A549 (cell line): ENCODE measurements at regions not wholly inside any gene's neighbourhood (a gene's known extent, or its start where the extent isn't known, plus 50 kb on each side); places are given as distances from the start of the nearest gene placed in this dataset.

Experiments used
- ATAC-seq, 2 experiments: fragments of 200-7000 bp in 1 of 2; fragments of >200 bp in 1 of 2; cut with Nextera tagmentation in 1 of 2; cut with Tn5 transposase in 1 of 2; 3 replicates each; pipeline versions ENCODE4 v1.8.0 to v1.9.1; 2018 to 2020; ENCODE audit warnings: mild to moderate bottlenecking in 1 of 2, moderate library complexity in 1 of 2
- CTCF ChIA-PET: fragments of 300-600 bp; sonication (Branson Sonifier 250); formaldehyde crosslinking; extraction: SDS; loops from one replicate; lab custom pipeline; 2021; ENCODE audit warnings: antibody characterized with exemption, inconsistent platforms; lab: Yijun Ruan, JAX
- POLR2A ChIA-PET: fragments of 350-600 bp; formaldehyde crosslinking; extraction: SDS; loops from one replicate; lab custom pipeline; 2021; ENCODE audit warnings: antibody characterized with exemption, inconsistent platforms; lab: Yijun Ruan, JAX
- DNase-seq, 2 experiments: peaks; one replicate each; pipeline versions ENCODE4 v3.0.0 to v3.0.0-alpha.2; 2011 to 2016; ENCODE audit warnings: low read depth in 1 of 2, low spot score in 1 of 2
- FAIRE-seq: peaks from 2 replicates; lab custom pipeline; 2011; peaks lifted over from hg19 to GRCh38; lab: Jason Lieb, UNC
- H3K27ac ChIP-seq, 2 experiments: fragments of >200 bp; sonication (Bioruptor Twin); formaldehyde crosslinking; 3 replicates each; pipeline ENCODE4 v1.5.1; 2016 to 2017
- H3K4me1 ChIP-seq: fragments of >200 bp; sonication (Bioruptor Twin); formaldehyde crosslinking; 3 replicates; pipeline ENCODE4 v1.6.1; 2016
- H3K4me2 ChIP-seq: fragments of >200 bp; sonication (Bioruptor Twin); formaldehyde crosslinking; 3 replicates; pipeline ENCODE4 v1.6.1; 2016
- H3K4me3 ChIP-seq: fragments of >200 bp; sonication (Bioruptor Twin); formaldehyde crosslinking; 3 replicates; pipeline ENCODE4 v1.5.1; 2016
- H3K9me3 ChIP-seq: fragments of >200 bp; sonication (Bioruptor Twin); formaldehyde crosslinking; 3 replicates; pipeline ENCODE4 v1.6.1; 2016
- ATOH8 ChIP-seq: fragments of 250-450 bp; sonication (Bioruptor Pico); IDR thresholded peaks from 2 replicates; pipeline ENCODE4 v1.5.0; 2020; ENCODE audit warnings: low read depth, mild to moderate bottlenecking, moderate library complexity
- CBX2 ChIP-seq: fragments of 200-600 bp; sonication (generic); IDR thresholded peaks from 2 replicates; pipeline ENCODE4 v1.6.1; 2016; ENCODE audit warnings: low read depth, mild to moderate bottlenecking, borderline replicate concordance
- CHD2 ChIP-seq: fragments of 150-350 bp; IDR thresholded peaks from 2 replicates; pipeline ENCODE4 v1.6.1; 2014; ENCODE audit warnings: low read length; ENCODE audit not compliant: partially characterized antibody
- CTCF ChIP-seq: fragments of >200 bp; sonication (Bioruptor Twin); formaldehyde crosslinking; IDR thresholded peaks from 3 replicates; pipeline ENCODE4 v1.5.1; 2016
- EHF ChIP-seq: fragments of 250-450 bp; sonication (Bioruptor Pico); IDR thresholded peaks from 2 replicates; pipeline ENCODE4 v1.5.0; 2020; ENCODE audit warnings: mild to moderate bottlenecking
- EHMT2 ChIP-seq: fragments of 200-600 bp; sonication (generic); IDR thresholded peaks from 2 replicates; pipeline ENCODE4 v1.6.1; 2016; ENCODE audit warnings: antibody characterized with exemption, low read depth, mild to moderate bottlenecking, moderate library complexity
- EP300 ChIP-seq, 2 experiments: fragments of >200 bp; sonication (Bioruptor Twin); formaldehyde crosslinking; IDR thresholded peaks; 2 replicates in 1 of 2; 3 replicates in 1 of 2; pipeline ENCODE4 v1.6.1; 2016 to 2017
- ESRRA ChIP-seq: fragments of 150-350 bp; IDR thresholded peaks from 2 replicates; pipeline ENCODE4 v1.6.1; 2014; ENCODE audit warnings: mild to moderate bottlenecking, low read length, borderline replicate concordance
- FOSB ChIP-seq: fragments of 250-450 bp; sonication (Bioruptor Pico); IDR thresholded peaks from 2 replicates; pipeline ENCODE4 v1.5.0; 2020; ENCODE audit warnings: mild to moderate bottlenecking, moderate library complexity
- FOSL2 ChIP-seq, 2 experiments: fragments of 450-650 bp in 1 of 2; fragments of >200 bp in 1 of 2; sonication (Bioruptor Twin) in 1 of 2; formaldehyde crosslinking; IDR thresholded peaks; 2 replicates each; pipeline versions ENCODE4 v1.5.0 to v1.6.1; 2016 to 2020; ENCODE audit warnings: mild to moderate bottlenecking in 1 of 2, moderate library complexity in 1 of 2
- FOXS1 ChIP-seq: fragments of 250-450 bp; sonication (Bioruptor Pico); IDR thresholded peaks from 2 replicates; pipeline ENCODE4 v1.5.0; 2020; ENCODE audit warnings: mild to moderate bottlenecking, moderate library complexity
- HDAC2 ChIP-seq: fragments of 200-600 bp; sonication (generic); IDR thresholded peaks from 2 replicates; pipeline ENCODE4 v1.6.1; 2016
- HOXB13 ChIP-seq: fragments of 250-450 bp; sonication (Bioruptor Pico); IDR thresholded peaks from 2 replicates; pipeline ENCODE4 v1.5.0; 2020; ENCODE audit warnings: low read depth, mild to moderate bottlenecking, moderate library complexity
- HOXB5 ChIP-seq: fragments of 250-450 bp; sonication (Bioruptor Pico); IDR thresholded peaks from 2 replicates; pipeline ENCODE4 v1.5.0; 2020; ENCODE audit warnings: mild to moderate bottlenecking, moderate library complexity
- KDM5A ChIP-seq: fragments of 200-600 bp; sonication (generic); IDR thresholded peaks from 2 replicates; pipeline ENCODE4 v1.6.1; 2016; ENCODE audit warnings: antibody characterized with exemption, mild to moderate bottlenecking
- MYC ChIP-seq: IDR thresholded peaks from 2 replicates; pipeline ENCODE4 v1.6.1; 2012; ENCODE audit warnings: mild to moderate bottlenecking, inconsistent platforms, low read length, improper control_type of control experiment, borderline replicate concordance
- NFE2L2 ChIP-seq: fragments of 150-350 bp; conservative IDR thresholded peaks from 2 replicates; pipeline ENCODE4 v1.6.1; 2014; ENCODE audit warnings: low read length
- NPAS2 ChIP-seq: fragments of 250-450 bp; sonication (Bioruptor Pico); IDR thresholded peaks from 2 replicates; pipeline ENCODE4 v1.8.0; 2022; ENCODE audit warnings: mild to moderate bottlenecking, moderate library complexity, borderline replicate concordance
- PHF8 ChIP-seq: fragments of 200-600 bp; sonication (generic); IDR thresholded peaks from 2 replicates; pipeline ENCODE4 v1.6.1; 2016; ENCODE audit warnings: low read depth, mild to moderate bottlenecking, antibody characterized with exemption, moderate library complexity, borderline replicate concordance
- POLR2A ChIP-seq: IDR thresholded peaks from 2 replicates; pipeline ENCODE4 v1.6.1; 2012; ENCODE audit warnings: mild to moderate bottlenecking, low read length
- RAD21 ChIP-seq, 2 experiments: fragments of >200 bp in 1 of 2; sonication (Bioruptor Twin) in 1 of 2; formaldehyde crosslinking in 1 of 2; IDR thresholded peaks in 1 of 2; conservative IDR thresholded peaks in 1 of 2; 2 replicates in 1 of 2; 3 replicates in 1 of 2; pipeline ENCODE4 v1.6.1; 2012 to 2018; ENCODE audit warnings: inconsistent platforms in 1 of 2
- RFX5 ChIP-seq: fragments of 450-650 bp; IDR thresholded peaks from 2 replicates; pipeline ENCODE4 v1.7.1; 2014; ENCODE audit warnings: antibody characterized with exemption, mild to moderate bottlenecking, moderate library complexity
- RNF2 ChIP-seq: fragments of 200-600 bp; sonication (generic); IDR thresholded peaks from 2 replicates; pipeline ENCODE4 v1.6.1; 2016; ENCODE audit warnings: low read depth, mild to moderate bottlenecking, antibody characterized with exemption, moderate library complexity, borderline replicate concordance
- SREBF2 ChIP-seq: fragments of 450-650 bp; IDR thresholded peaks from 2 replicates; pipeline ENCODE4 v1.6.1; 2014; ENCODE audit warnings: mild to moderate bottlenecking, moderate library complexity
- TP53 ChIP-seq: fragments of 250-450 bp; sonication (Bioruptor Pico); IDR thresholded peaks from 2 replicates; pipeline ENCODE4 v1.5.0; 2021; ENCODE audit warnings: mild to moderate bottlenecking, moderate library complexity
- USF2 ChIP-seq: fragments of 450-650 bp; IDR thresholded peaks from 2 replicates; pipeline ENCODE4 v1.6.1; 2014; ENCODE audit warnings: antibody characterized with exemption
- ZSCAN20 ChIP-seq: fragments of 250-450 bp; sonication (Bioruptor Pico); IDR thresholded peaks from 2 replicates; pipeline ENCODE4 v1.8.0; 2022; ENCODE audit warnings: mild to moderate bottlenecking, moderate library complexity
- WGBS: methylation state at CpG from one replicate; pipeline ENCODE4 v1.1.6; 2017; ENCODE audit errors: missing lambda C conversion rate; 5-methylcytosine and 5-hydroxymethylcytosine counted together

- POLR2A ChIA-PET = no interaction called here
- no peak overlapping the region for H3K27ac ChIP-seq
- H3K4me1 ChIP-seq = no peaks in the 10 kb centered on the region
- TF ChIP-seq FOXS1 (CRISPR knock-in tag) = no peak
- TF ChIP-seq CTCF = no peak
- TF ChIP-seq ZSCAN20 (CRISPR knock-in tag) = no peak
- no peak for TF ChIP-seq RNF2
- no peak for TF ChIP-seq HDAC2
- H3K9me3 ChIP-seq = no peaks in the 10 kb centered on the region
- DNase-seq (no peak), ATAC-seq (no peak), FAIRE-seq (no peak)
- H3K4me2 ChIP-seq = no peak overlapping the region
- H3K4me3 ChIP-seq = no peak overlapping the region
- WGBS = 61% methylated on average over 9 of the region's 9 CpGs
- CTCF ChIA-PET = no interaction called here
Observed at GRCh38 chr18:11268741-11269233, 119.4 kb upstream of the PIEZO2 start.

GRCh38 chr18:11268153-11268552, 118.8 kb upstream of the PIEZO2 start:
- ChIA-PET CTCF (no interaction called here), POLR2A (no interaction called here)
- Histone ChIP-seq H3K4me3 (no peak overlapping the region), H3K27ac (no peak overlapping the region), H3K4me2 (no peak overlapping the region), H3K4me1 (no peaks in the 10 kb centered on the region), H3K9me3 (no peaks in the 10 kb centered on the region)
- ATAC-seq (no peak), DNase-seq (no peak), FAIRE-seq (no peak)
- TF ChIP-seq EHMT2 (no peak), RAD21 (conservative IDR thresholded peaks at IDR 0.05 in 1 of 2, IDR thresholded peaks at IDR 0.05 in 1 of 2) (no peak), ATOH8 (CRISPR knock-in tag) (no peak), POLR2A (no peak), ZSCAN20 (CRISPR knock-in tag) (no peak), RNF2 (no peak), USF2 (no peak), EP300 (IDR thresholded peaks at IDR 0.05) (no peak), KDM5A (no peak), NFE2L2 (no peak), PHF8 (no peak), FOSL2 (IDR thresholded peaks at IDR 0.05) (no peak), FOSL2 (CRISPR knock-in tag; IDR thresholded peaks at IDR 0.05) (no peak), HOXB13 (CRISPR knock-in tag) (no peak)
- WGBS = 24% methylated on average over 2 of the region's 2 CpGs

GRCh38 chr18:11266781-11267480, 117.6 kb upstream of the PIEZO2 start:
- 11% methylated on average over 10 of the region's 10 CpGs for WGBS
- H3K27ac ChIP-seq = no peak overlapping the region
- ATAC-seq (no peak), DNase-seq (no peak), FAIRE-seq (no peak)
- ChIA-PET CTCF (no interaction called here), POLR2A (no interaction called here)
- H3K9me3 ChIP-seq = no peaks in the 10 kb centered on the region
- TF ChIP-seq CBX2 (no peak), TP53 (CRISPR knock-in tag) (no peak), FOSB (CRISPR knock-in tag) (no peak), CHD2 (no peak), ATOH8 (CRISPR knock-in tag) (no peak), RFX5 (no peak), EHMT2 (no peak), PHF8 (no peak), USF2 (no peak), HOXB5 (CRISPR knock-in tag) (no peak), ESRRA (no peak), SREBF2 (no peak), NPAS2 (no peak), EHF (CRISPR knock-in tag) (no peak), MYC (no peak)
- H3K4me3 ChIP-seq = no peak overlapping the region
- no peak overlapping the region for H3K4me2 ChIP-seq
- H3K4me1 ChIP-seq = no peaks in the 10 kb centered on the region
